IPS-15b (cell line): ENCODE measurements at regions not wholly inside any gene's neighbourhood (a gene's known extent, or its start where the extent isn't known, plus 50 kb on each side); places are given as distances from the start of the nearest gene placed in this dataset.

ENCODE experiments used
- H3K27me3 ChIP-seq: one replicate; pipeline ENCODE4 v1.6.1; 2013; ENCODE audit warnings: low read length; ENCODE audit not compliant: control insufficient read depth, insufficient read depth
- H3K36me3 ChIP-seq: one replicate; pipeline ENCODE4 v1.6.1; 2013; ENCODE audit warnings: low read length; ENCODE audit not compliant: control insufficient read depth, insufficient read depth
- H3K4me1 ChIP-seq: one replicate; pipeline ENCODE4 v1.6.1; 2013; ENCODE audit warnings: mild to moderate bottlenecking, low read length; ENCODE audit not compliant: control insufficient read depth, insufficient read depth
- H3K4me3 ChIP-seq: one replicate; pipeline ENCODE4 v1.5.1; 2013; ENCODE audit warnings: low read depth, low read length
- H3K9ac ChIP-seq: one replicate; pipeline ENCODE4 v1.6.1; 2013; ENCODE audit warnings: low read depth, mild to moderate bottlenecking, low read length
- H3K9me3 ChIP-seq: one replicate; pipeline ENCODE4 v1.6.1; 2013; ENCODE audit warnings: mild to moderate bottlenecking, low read length; ENCODE audit not compliant: control insufficient read depth, insufficient read depth

DNA sequence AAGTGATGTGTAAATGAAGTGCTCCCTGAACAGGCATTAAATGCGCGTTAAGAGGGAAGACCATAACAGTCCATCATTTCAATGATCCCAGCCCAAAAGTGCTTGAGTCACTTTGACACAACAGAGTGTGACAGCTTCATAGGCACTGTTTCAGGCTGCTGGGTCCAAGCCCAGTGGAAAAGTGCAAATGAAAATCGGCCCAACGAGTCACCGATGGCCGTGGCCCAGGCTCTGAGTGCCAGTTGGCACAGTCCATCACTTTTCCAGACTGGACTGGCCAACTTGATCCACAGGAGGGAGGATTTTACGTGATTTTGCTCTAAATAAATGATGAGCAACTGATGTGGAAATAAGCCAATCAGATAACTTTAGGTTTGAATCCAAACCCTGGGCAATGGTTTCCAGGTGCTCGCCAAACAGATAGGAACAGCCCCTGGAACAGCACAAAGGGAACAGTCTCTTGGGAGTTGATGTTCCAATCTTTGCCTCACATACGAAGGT is 114.0 kb downstream of the SP3 start:
- Histone ChIP-seq H3K9ac (no peak overlapping the region), H3K4me3 (no peak overlapping the region), H3K4me1 (peaks cover 2% of the 10 kb centered on the region), H3K27me3 (no peaks in the 10 kb centered on the region), H3K9me3 (no peaks in the 10 kb centered on the region), H3K36me3 (no peaks in the 10 kb centered on the region)

DNA sequence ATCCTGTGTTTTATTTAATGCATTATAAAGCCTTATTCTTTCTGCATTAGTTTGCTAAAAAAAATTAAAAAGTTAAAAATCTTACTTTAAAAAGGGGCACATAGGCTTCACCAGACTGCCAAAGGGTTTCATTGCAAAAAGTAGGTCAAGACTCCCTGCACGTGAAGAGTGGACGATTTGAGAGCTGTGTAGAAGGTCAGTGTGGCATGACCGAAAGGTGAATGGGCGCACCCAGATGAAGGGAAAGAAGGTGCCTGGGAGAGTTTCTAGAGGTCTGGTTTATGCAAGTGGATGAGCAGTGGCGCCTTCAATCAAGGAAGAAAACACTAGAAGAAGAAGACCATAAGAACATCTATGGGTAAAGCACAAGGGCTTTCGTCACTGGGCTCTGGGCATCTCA is 111.0 kb downstream of the SP3 start:
- Histone ChIP-seq H3K4me3 (no peak overlapping the region), H3K9ac (no peak overlapping the region), H3K27me3 (no peaks in the 10 kb centered on the region), H3K9me3 (no peaks in the 10 kb centered on the region), H3K4me1 (peaks cover 2% of the 10 kb centered on the region), H3K36me3 (no peaks in the 10 kb centered on the region)

DNA sequence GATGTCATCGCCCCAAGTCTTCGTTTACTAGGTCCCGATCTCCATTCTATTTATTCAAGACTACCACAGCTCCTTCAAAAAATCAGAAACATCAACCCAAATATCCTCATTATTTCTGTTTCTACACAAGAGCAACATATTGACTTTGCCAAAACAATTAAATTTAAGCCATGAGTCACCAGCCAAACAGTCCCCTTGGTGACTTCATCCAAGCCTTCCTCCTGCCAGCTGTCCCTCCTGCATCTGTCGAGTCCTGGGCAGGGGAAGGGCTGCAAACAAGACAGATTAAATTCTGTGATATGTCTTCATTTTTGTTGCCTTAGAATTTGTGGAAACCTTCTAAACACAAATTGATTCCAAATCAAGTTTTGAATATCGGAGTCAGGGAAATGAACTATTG is 110.3 kb downstream of the SP3 start:
- no peak overlapping the region for H3K4me3 ChIP-seq
- no peaks in the 10 kb centered on the region for H3K9me3 ChIP-seq
- no peaks in the 10 kb centered on the region for H3K27me3 ChIP-seq
- H3K36me3 ChIP-seq: no peaks in the 10 kb centered on the region
- no peak overlapping the region for H3K9ac ChIP-seq
- H3K4me1 ChIP-seq: no peaks in the 10 kb centered on the region

GRCh38 chr2:173855661-173856060 is 109.5 kb downstream of the SP3 start:
- no peak overlapping the region for H3K4me3 ChIP-seq
- H3K4me1 ChIP-seq: no peaks in the 10 kb centered on the region
- H3K9me3 ChIP-seq: no peaks in the 10 kb centered on the region
- no peak overlapping the region for H3K9ac ChIP-seq
- H3K27me3 ChIP-seq: no peaks in the 10 kb centered on the region
- no peaks in the 10 kb centered on the region for H3K36me3 ChIP-seq
